ENCODE measurements at regions not wholly inside any gene's neighbourhood (a gene's known extent, or its start where the extent isn't known, plus 50 kb on each side); places are given as distances from the start of the nearest gene placed in this dataset.

- no peaks in the 10 kb centered on the region for H3K9me3 ChIP-seq (ENCODE audit: low read depth, low read length)
- no peak overlapping the region for H3K4me3 ChIP-seq
- TF ChIP-seq EZH2 (IDR thresholded peaks at IDR 0.05), result no peak
- no peak for TF ChIP-seq POLR2AphosphoS5 (IDR thresholded peaks at IDR 0.05; ENCODE audit: borderline replicate concordance, low read depth, low read length)
- no peak for TF ChIP-seq FOXP2 (optimal IDR thresholded peaks at IDR 0.05; ENCODE audit: control extremely low read depth, extremely low read length, insufficient read depth)
- no peaks in the 10 kb centered on the region for H3K36me3 ChIP-seq (ENCODE audit: insufficient read depth, low read length)
- no peak overlapping the region for H3K27ac ChIP-seq
- H3K9ac ChIP-seq (ENCODE audit: insufficient read length), result no peak overlapping the region
- DNase-seq (ENCODE audit: low read depth, low spot score), result no peak
Measured at GRCh38 chr6:4377603-4378002, 242.2 kb upstream of the ECI2 start.

GRCh38 chr6:4374216-4374615 is 238.8 kb upstream of the ECI2 start:
- no peak for DNase-seq (ENCODE audit: low read depth, low spot score)
- H3K9me3 ChIP-seq (ENCODE audit: low read depth, low read length), result no peaks in the 10 kb centered on the region
- no peak for TF ChIP-seq POLR2AphosphoS5 (IDR thresholded peaks at IDR 0.05; ENCODE audit: borderline replicate concordance, low read depth, low read length)
- no peaks in the 10 kb centered on the region for H3K36me3 ChIP-seq (ENCODE audit: insufficient read depth, low read length)
- no peak overlapping the region for H3K4me3 ChIP-seq
- no peak overlapping the region for H3K27ac ChIP-seq
- H3K9ac ChIP-seq (ENCODE audit: insufficient read length), result no peak overlapping the region

DNA sequence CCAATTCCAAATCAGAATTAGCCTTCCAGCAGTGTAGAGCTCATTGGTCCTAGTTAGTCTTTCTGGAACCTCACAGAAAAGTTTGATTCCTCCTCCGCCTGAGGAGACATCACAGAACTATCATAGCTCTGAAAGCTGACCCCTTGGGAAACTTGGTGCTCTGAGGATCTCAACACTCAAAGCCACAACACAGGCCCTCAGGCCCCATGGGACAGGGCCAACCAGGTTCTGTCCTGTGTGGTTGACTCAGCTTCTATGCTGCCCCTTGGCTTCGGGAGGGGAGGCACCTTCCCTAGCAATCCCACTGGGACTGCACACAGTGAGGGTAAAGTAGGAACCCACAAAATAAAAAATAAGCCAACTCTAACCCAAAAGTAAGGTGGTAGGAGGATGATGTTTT is 237.5 kb upstream of the ECI2 start:
- no peak for DNase-seq (ENCODE audit: low read depth, low spot score)
- no peaks in the 10 kb centered on the region for H3K9me3 ChIP-seq (ENCODE audit: low read depth, low read length)
- H3K27ac ChIP-seq, result no peak overlapping the region
- TF ChIP-seq POLR2AphosphoS5 (IDR thresholded peaks at IDR 0.05; ENCODE audit: borderline replicate concordance, low read depth, low read length) (no peak), FOXP2 (optimal IDR thresholded peaks at IDR 0.05; ENCODE audit: control extremely low read depth, extremely low read length, insufficient read depth) (no peak), EZH2 (IDR thresholded peaks at IDR 0.05) (no peak)
- no peaks in the 10 kb centered on the region for H3K36me3 ChIP-seq (ENCODE audit: insufficient read depth, low read length)
- H3K9ac ChIP-seq (ENCODE audit: insufficient read length), result no peak overlapping the region
- no peak overlapping the region for H3K4me3 ChIP-seq

DNA sequence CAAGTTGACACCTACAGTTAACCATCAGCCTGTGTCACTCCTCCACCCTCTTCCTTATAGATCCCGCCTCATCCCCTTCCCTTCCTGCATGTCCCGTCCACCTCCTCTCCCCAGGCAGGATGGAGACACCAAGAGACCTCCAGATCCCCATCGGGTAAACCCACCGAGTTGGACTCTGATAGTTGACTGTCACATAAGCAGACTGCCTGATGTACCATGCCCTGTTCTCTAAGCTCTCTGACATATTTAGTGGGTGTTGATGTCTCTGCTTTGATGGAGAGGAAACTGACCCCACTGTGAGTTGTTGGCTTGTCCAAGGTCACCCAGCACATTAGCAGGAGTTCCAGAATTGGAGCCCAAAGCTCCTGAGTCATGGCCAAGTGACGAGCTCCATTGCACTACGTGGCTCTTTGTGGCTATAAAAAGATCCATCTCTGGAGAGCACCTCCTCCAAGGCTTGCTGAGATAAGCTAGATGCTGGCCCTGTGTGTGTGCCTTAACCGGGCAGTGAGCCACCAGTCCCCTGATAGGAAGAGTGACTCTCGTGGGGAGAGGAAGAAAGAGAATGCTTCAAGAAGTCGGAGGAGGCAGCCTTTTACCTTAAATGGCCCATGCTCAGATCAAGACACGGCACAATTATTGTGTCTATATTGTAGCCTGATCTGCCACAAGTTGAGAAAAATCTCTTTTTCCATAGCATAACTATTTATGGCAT is 236.0 kb upstream of the ECI2 start:
- Histone ChIP-seq H3K4me3 (no peak overlapping the region), H3K9me3 (ENCODE audit: low read depth, low read length) (no peaks in the 10 kb centered on the region), H3K9ac (ENCODE audit: insufficient read length) (no peak overlapping the region), H3K36me3 (ENCODE audit: insufficient read depth, low read length) (no peaks in the 10 kb centered on the region), H3K27ac (no peak overlapping the region)
- no peak for DNase-seq (ENCODE audit: low read depth, low spot score)
- no peak for TF ChIP-seq FOXP2 (optimal IDR thresholded peaks at IDR 0.05; ENCODE audit: control extremely low read depth, extremely low read length, insufficient read depth)
- no peak for TF ChIP-seq POLR2AphosphoS5 (IDR thresholded peaks at IDR 0.05; ENCODE audit: borderline replicate concordance, low read depth, low read length)
- TF ChIP-seq EZH2 (IDR thresholded peaks at IDR 0.05), result no peak

DNA sequence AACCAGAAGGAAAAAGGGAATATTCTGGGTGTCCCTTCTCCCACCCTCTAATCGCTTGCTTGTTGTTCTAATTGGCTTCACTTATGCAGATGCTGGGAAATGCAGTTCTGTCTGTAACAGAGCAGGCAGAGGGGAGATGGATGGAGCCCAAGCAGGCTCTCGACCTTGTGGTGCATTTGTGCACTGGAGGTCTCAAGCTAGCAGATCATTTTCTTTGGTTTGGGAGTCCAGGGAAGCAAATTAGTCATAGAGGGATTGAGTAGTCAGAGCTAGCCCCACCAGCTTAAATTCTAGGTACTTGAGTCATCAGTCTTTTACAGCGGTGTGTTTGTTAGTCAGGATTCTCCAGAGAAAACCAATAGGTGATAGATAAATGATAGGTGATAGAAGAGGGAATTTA is 234.7 kb upstream of the ECI2 start:
- Histone ChIP-seq H3K9ac (ENCODE audit: insufficient read length) (no peak overlapping the region), H3K9me3 (ENCODE audit: low read depth, low read length) (no peaks in the 10 kb centered on the region), H3K27ac (no peak overlapping the region), H3K4me3 (no peak overlapping the region), H3K36me3 (ENCODE audit: insufficient read depth, low read length) (no peaks in the 10 kb centered on the region)
- DNase-seq (ENCODE audit: low read depth, low spot score), result no peak
- TF ChIP-seq EZH2 (IDR thresholded peaks at IDR 0.05) (no peak), FOXP2 (optimal IDR thresholded peaks at IDR 0.05; ENCODE audit: control extremely low read depth, extremely low read length, insufficient read depth) (no peak), POLR2AphosphoS5 (IDR thresholded peaks at IDR 0.05; ENCODE audit: borderline replicate concordance, low read depth, low read length) (no peak)

- H3K9me3 ChIP-seq (ENCODE audit: low read depth, low read length), result no peaks in the 10 kb centered on the region
- H3K9ac ChIP-seq (ENCODE audit: insufficient read length), result no peak overlapping the region
- DNase-seq (ENCODE audit: low read depth, low spot score), result no peak
- no peak overlapping the region for H3K27ac ChIP-seq
- no peak overlapping the region for H3K4me3 ChIP-seq
- H3K36me3 ChIP-seq (ENCODE audit: insufficient read depth, low read length), result no peaks in the 10 kb centered on the region
- no peak for TF ChIP-seq FOXP2 (optimal IDR thresholded peaks at IDR 0.05; ENCODE audit: control extremely low read depth, extremely low read length, insufficient read depth)
- no peak for TF ChIP-seq EZH2 (IDR thresholded peaks at IDR 0.05)
- TF ChIP-seq POLR2AphosphoS5 (IDR thresholded peaks at IDR 0.05; ENCODE audit: borderline replicate concordance, low read depth, low read length), result no peak
Measured at GRCh38 chr6:4369616-4370015, 234.2 kb upstream of the ECI2 start.

DNA sequence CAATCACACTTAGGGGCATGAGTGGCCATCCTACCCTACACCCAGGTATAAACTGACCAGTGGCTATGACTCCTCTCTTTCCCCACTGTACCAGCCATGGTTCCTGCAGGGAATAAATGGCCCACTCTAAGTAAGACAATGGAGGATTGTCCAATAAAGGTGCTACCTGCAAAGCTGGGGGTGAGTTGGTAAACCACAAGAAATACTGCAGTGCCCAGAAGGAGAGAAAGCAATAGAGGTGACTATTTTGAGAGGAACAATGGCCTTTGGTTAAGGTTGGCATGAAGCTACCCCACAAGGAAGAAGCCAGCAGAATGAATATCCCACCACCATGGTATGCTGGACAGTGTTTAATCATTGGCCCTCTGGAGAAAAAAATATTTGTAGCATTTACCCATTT is 233.3 kb upstream of the ECI2 start:
- no peak overlapping the region for H3K4me3 ChIP-seq
- no peak overlapping the region for H3K27ac ChIP-seq
- no peak overlapping the region for H3K9ac ChIP-seq (ENCODE audit: insufficient read length)
- DNase-seq (ENCODE audit: low read depth, low spot score), result no peak
- no peaks in the 10 kb centered on the region for H3K36me3 ChIP-seq (ENCODE audit: insufficient read depth, low read length)
- TF ChIP-seq FOXP2 (optimal IDR thresholded peaks at IDR 0.05; ENCODE audit: control extremely low read depth, extremely low read length, insufficient read depth) (no peak), POLR2AphosphoS5 (IDR thresholded peaks at IDR 0.05; ENCODE audit: borderline replicate concordance, low read depth, low read length) (no peak), EZH2 (IDR thresholded peaks at IDR 0.05) (no peak)
- no peaks in the 10 kb centered on the region for H3K9me3 ChIP-seq (ENCODE audit: low read depth, low read length)

GRCh38 chr6:4367643-4368042 is 232.3 kb upstream of the ECI2 start:
- Histone ChIP-seq H3K9ac (ENCODE audit: insufficient read length) (no peak overlapping the region), H3K36me3 (ENCODE audit: insufficient read depth, low read length) (no peaks in the 10 kb centered on the region), H3K4me3 (no peak overlapping the region), H3K9me3 (ENCODE audit: low read depth, low read length) (no peaks in the 10 kb centered on the region), H3K27ac (no peak overlapping the region)
- no peak for TF ChIP-seq POLR2AphosphoS5 (IDR thresholded peaks at IDR 0.05; ENCODE audit: borderline replicate concordance, low read depth, low read length)
- no peak for TF ChIP-seq FOXP2 (optimal IDR thresholded peaks at IDR 0.05; ENCODE audit: control extremely low read depth, extremely low read length, insufficient read depth)
- no peak for TF ChIP-seq EZH2 (IDR thresholded peaks at IDR 0.05)
- DNase-seq (ENCODE audit: low read depth, low spot score), result no peak

Data from SK-N-MC (cell line).